ENCODE measurements at regions not wholly inside any gene's neighbourhood (a gene's known extent, or its start where the extent isn't known, plus 50 kb on each side); places are given as distances from the start of the nearest gene placed in this dataset.

GRCh38 chr16:6343157-6343556, 989.5 kb upstream of the RBFOX1 start:
- TF ChIP-seq CTCF (IDR thresholded peaks at IDR 0.05; ENCODE audit: extremely low read depth in 1 of 2, insufficient read depth in 1 of 2, low read depth in 1 of 2, low read length in 2 of 2) (no peak), POLR2AphosphoS5 (IDR thresholded peaks at IDR 0.05; ENCODE audit: insufficient read depth, low read depth, low read length) (no peak), MYC (IDR thresholded peaks at IDR 0.05; ENCODE audit: low read depth, low read length) (no peak), POLR2A (IDR thresholded peaks at IDR 0.05; ENCODE audit: low read depth, low read length) (no peak), EZH2 (IDR thresholded peaks at IDR 0.05; ENCODE audit: borderline replicate concordance, low read depth, low read length, severe bottlenecking) (no peak), FOS (IDR thresholded peaks at IDR 0.05; ENCODE audit: borderline replicate concordance, insufficient read depth, low read length) (no peak)
